ENCODE measurements at regions not wholly inside any gene's neighbourhood (a gene's known extent, or its start where the extent isn't known, plus 50 kb on each side); places are given as distances from the start of the nearest gene placed in this dataset.

- no peak overlapping the region for H3K4me3 ChIP-seq (ENCODE audit: low read depth, low read length)
- TF ChIP-seq CTCF (IDR thresholded peaks at IDR 0.05; ENCODE audit: low read depth, low read length), result no peak
These were observed 115.3 kb upstream of the NEO1 start for GRCh38 chr15:72936691-72937679.

- no peak for TF ChIP-seq CTCF (IDR thresholded peaks at IDR 0.05; ENCODE audit: low read depth, low read length)
- H3K4me3 ChIP-seq (ENCODE audit: low read depth, low read length), result no peak overlapping the region
These were observed 116.0 kb upstream of the NEO1 start for GRCh38 chr15:72936237-72936636.

- H3K4me3 ChIP-seq (ENCODE audit: low read depth, low read length), result no peak overlapping the region
- TF ChIP-seq CTCF (IDR thresholded peaks at IDR 0.05; ENCODE audit: low read depth, low read length), result no peak
These were observed 116.7 kb upstream of the NEO1 start for GRCh38 chr15:72935521-72935920.

- H3K4me3 ChIP-seq (ENCODE audit: low read depth, low read length), result no peak overlapping the region
- TF ChIP-seq CTCF (IDR thresholded peaks at IDR 0.05; ENCODE audit: low read depth, low read length), result no peak
These were observed 117.3 kb upstream of the NEO1 start for GRCh38 chr15:72934921-72935320.

- H3K4me3 ChIP-seq (ENCODE audit: low read depth, low read length), result no peak overlapping the region
- TF ChIP-seq CTCF (IDR thresholded peaks at IDR 0.05; ENCODE audit: low read depth, low read length), result no peak
These were observed 118.3 kb upstream of the NEO1 start for GRCh38 chr15:72933976-72934375.

- TF ChIP-seq CTCF (IDR thresholded peaks at IDR 0.05; ENCODE audit: low read depth, low read length), result no peak
- no peak overlapping the region for H3K4me3 ChIP-seq (ENCODE audit: low read depth, low read length)
These were observed 119.8 kb upstream of the NEO1 start for GRCh38 chr15:72932472-72932871.

GRCh38 chr15:72927451-72927850, 124.8 kb upstream of the NEO1 start:
- H3K4me3 ChIP-seq (ENCODE audit: low read depth, low read length), result no peak overlapping the region
- TF ChIP-seq CTCF (IDR thresholded peaks at IDR 0.05; ENCODE audit: low read depth, low read length), result no peak
